Transverse colon (tissue), 4 donors: ENCODE measurements at regions not wholly inside any gene's neighbourhood (a gene's known extent, or its start where the extent isn't known, plus 50 kb on each side); places are given as distances from the start of the nearest gene placed in this dataset.

ENCODE experiments used
- EP300 ChIP-seq: sonication (generic); formaldehyde crosslinking; IDR thresholded peaks from one replicate; pipeline ENCODE4 v1.6.1; 2017; ENCODE audit warnings: antibody characterized with exemption, low read depth
- POLR2A ChIP-seq: fragments of 450-650 bp; IDR thresholded peaks from one replicate; pipeline ENCODE4 v1.6.1; 2016; ENCODE audit warnings: antibody characterized with exemption, mild to moderate bottlenecking, moderate library complexity
- POLR2AphosphoS5 ChIP-seq, 3 donors: sonication (generic); formaldehyde crosslinking; IDR thresholded peaks; one replicate each; pipeline ENCODE4 v1.6.1; 2016; ENCODE audit warnings: antibody characterized with exemption in 3 of 3
- TF ChIP-seq, protein P1 (sequence below), 5 experiments: fragments of 200-600 bp in 3 of 5; fragments of 450-650 bp in 2 of 5; sonication (generic) in 3 of 5; IDR thresholded peaks; 1 replicate in 2 of 5; 2 replicates in 3 of 5; pipeline ENCODE4 v1.5.1; 2016 to 2017; ENCODE audit warnings: antibody characterized with exemption in 5 of 5, inconsistent platforms in 3 of 5, mild to moderate bottlenecking in 2 of 5, moderate library complexity in 1 of 5

- TF ChIP-seq, protein P1, sequence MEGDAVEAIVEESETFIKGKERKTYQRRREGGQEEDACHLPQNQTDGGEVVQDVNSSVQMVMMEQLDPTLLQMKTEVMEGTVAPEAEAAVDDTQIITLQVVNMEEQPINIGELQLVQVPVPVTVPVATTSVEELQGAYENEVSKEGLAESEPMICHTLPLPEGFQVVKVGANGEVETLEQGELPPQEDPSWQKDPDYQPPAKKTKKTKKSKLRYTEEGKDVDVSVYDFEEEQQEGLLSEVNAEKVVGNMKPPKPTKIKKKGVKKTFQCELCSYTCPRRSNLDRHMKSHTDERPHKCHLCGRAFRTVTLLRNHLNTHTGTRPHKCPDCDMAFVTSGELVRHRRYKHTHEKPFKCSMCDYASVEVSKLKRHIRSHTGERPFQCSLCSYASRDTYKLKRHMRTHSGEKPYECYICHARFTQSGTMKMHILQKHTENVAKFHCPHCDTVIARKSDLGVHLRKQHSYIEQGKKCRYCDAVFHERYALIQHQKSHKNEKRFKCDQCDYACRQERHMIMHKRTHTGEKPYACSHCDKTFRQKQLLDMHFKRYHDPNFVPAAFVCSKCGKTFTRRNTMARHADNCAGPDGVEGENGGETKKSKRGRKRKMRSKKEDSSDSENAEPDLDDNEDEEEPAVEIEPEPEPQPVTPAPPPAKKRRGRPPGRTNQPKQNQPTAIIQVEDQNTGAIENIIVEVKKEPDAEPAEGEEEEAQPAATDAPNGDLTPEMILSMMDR (IDR thresholded peaks at IDR 0.05), result no peak
- no peak for TF ChIP-seq POLR2AphosphoS5 (IDR thresholded peaks at IDR 0.05)
- TF ChIP-seq EP300, result no peak
- no peak for TF ChIP-seq POLR2A
These were observed 528.5 kb upstream of the CRIM1 start for GRCh38 chr2:35827086-35827485.
